NCI-H345 treated with DMSO at 0.1 percent for 48 hours (cell line): ENCODE measurements at regions not wholly inside any gene's neighbourhood (a gene's known extent, or its start where the extent isn't known, plus 50 kb on each side); places are given as distances from the start of the nearest gene placed in this dataset.

Experiments used
- DNase-seq: peaks from one replicate; lab custom pipeline; 2025; ENCODE audit not compliant: unreplicated experiment; lab: John Stamatoyannopoulos, UW

DNA sequence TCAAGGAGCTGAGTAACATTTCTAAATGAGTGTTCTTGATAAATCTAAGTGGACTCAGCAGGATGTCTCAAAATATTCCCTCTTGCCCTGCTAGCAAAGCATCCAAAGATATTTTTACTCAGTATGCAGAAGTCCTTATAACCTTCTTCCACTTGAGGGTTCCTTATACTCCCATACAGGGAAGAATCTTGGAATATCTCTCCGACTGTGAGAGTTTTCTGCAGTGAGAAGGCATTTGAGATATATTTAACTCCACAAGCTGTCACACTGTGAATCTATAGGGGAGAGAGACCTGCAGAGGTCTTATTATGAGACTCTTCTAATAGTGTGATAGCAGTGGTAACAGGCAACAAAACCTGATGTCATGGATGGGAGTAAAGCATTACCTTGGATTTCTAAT lies 1034.5 kb upstream of the PABPC4L start:
- DNase-seq = no peak

- DNase-seq = no peak
These were observed 1026.3 kb upstream of the PABPC4L start for GRCh38 chr4:135227842-135228241.

DNA sequence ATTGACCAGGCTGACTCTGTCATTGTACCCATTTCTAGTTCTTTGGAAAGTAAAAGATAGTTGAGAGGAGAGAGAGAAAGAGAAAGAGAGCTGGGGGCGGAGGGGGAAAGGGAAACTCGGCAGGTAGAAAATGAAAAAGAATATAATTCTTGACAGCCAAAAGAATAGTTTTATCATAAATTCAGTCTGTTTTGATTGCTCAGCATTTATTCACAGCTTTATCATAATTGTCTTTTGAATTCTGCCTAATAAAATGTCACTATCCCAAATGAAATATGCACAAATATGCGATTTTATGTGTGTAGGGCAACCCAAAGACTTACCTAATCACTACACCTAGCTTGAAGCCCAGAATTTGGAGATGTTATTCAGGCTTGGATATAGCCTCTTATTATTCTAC lies 1024.0 kb upstream of the PABPC4L start:
- no peak for DNase-seq

GRCh38 chr4:135210341-135210740 lies 1008.8 kb upstream of the PABPC4L start:
- no peak for DNase-seq

- DNase-seq = no peak
These were observed 1005.9 kb upstream of the PABPC4L start for GRCh38 chr4:135207531-135207930.

GRCh38 chr4:135204311-135204710 lies 1002.7 kb upstream of the PABPC4L start:
- DNase-seq = no peak

DNA sequence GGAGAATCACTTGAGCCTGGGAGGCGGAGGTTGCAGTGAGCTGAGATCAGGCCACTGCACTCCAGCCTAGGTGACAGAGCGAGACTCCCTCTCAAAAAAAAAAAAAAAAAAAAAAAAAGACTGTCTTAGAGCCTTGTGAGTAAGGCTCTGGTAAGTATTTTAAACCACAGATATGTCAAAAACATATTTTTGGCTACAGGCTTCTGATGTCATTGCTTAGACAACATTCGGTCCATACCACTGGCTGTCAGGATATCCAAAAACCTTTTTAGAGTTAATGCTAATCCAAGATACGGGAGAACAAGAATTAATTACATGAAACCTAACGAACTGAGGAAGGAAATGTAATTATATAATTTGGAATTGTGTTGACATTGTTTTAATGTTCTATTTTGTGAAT lies 999.5 kb upstream of the PABPC4L start:
- no peak for DNase-seq

GRCh38 chr4:135197641-135198040 lies 996.1 kb upstream of the PABPC4L start:
- DNase-seq = no peak

DNA sequence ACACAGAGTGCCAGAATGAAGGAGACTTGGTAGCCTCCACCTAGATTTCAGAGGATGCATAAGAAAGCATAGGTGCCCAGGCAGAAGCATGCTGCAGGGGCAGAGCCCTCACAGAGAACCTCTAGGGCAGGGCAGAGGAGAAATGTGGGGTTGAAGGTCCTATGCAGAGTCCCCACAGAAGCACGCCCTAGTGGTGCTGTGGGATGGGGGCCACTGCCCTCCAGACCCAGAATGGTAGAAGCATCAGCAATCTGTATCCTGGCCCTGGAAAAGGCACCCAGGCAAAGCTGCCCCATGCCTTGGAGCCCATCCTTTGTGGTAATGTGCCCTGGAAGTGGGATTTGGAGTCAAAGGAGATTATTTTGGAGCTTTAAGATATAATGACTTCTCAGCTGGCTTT lies 992.9 kb upstream of the PABPC4L start:
- DNase-seq = no peak

DNA sequence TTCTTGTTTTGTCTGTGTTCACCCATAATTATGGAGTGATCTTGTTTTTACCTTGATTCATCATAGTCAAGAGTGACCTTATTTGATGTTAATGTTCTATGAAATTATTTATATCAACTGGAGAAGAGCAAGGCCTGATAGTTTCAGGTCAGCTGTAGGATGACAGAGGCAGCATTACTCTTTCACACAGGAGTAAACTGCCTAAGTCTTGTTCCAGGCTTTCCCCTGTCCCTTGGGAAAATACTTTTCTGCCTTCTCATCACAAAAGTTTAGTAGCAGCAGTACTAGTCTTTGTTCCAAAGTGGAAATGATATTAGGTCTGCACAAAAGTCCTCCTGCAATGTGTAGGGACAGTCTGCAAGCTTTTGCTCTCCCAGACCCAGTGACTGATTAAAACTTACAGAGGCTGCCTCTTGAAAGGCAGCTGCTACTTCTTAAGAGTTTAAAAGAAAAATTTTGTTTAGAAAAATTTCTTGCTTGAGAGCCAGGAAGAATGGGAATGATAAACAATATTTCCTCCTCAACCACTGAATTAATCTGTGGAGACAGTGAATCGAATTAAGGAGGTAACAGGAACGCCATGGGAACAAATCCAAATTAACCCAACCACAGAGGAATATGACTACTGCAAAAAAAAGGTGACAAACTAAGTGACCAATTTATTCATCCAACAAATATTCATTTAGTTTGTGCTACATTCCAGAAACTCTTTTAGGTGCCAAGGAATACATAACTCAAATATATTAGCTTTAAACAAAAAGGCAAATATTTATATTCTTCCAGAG lies 991.4 kb upstream of the PABPC4L start:
- no peak for DNase-seq

GRCh38 chr4:135191596-135191995 lies 990.0 kb upstream of the PABPC4L start:
- no peak for DNase-seq

- DNase-seq = no peak
These were observed 984.4 kb upstream of the PABPC4L start for GRCh38 chr4:135186002-135186401.

DNA sequence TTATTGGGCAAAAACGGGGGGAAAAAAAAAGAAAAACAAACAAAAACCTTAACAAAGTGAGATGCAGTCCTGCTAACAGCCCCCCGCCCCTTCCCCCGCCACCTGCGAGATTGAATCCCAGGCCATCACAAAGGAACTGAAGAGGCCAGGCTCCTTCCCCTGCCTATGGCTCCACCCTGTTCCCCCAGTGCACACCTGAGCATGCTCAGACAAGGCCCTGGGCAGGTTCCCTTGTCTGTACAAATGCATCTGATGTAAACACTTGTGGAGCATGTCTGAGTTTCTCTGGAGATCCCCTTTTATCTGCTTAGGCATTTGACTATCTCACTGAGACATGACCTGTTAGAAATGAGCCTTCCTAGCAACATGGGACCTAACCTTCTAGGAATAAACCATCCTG lies 983.7 kb upstream of the PABPC4L start:
- DNase-seq = no peak

DNA sequence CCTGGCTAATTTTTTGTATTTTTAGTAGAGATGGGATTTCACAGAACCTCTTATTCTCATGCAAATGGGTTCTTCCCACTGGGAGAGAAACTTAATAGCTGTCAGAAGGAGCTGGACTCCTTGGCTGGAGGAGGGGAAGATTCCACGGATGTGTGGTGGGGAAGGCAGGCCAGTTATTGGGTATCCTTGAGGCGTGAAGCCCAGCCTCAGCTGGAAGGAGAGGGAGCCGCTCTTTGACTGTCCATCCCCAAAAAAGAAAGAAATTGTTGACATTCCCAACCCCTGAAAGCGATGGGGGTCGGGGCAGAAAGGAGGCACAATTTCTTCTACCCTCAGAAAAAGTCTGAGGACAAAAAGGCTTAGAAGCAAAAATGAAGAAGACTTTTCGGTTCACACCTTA lies 983.1 kb upstream of the PABPC4L start:
- DNase-seq = no peak

DNA sequence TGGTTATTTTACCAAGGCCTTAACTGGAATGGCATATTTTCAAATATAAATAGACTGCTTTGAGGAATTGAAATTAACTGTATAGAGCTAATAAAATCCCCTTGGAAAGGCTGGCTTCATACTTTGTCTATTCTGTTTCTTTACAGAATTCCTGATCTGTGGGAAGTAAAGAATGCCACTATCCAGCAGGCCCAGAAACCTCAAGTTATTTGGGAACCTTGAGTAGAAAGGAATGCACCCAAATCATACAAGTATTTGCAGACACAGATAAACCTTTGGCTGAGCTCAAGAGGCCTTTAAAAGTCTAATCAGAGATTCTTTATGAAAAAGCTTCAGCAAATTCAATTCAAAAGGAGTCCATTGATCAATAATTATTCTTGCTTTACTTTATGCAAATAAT lies 975.7 kb upstream of the PABPC4L start:
- no peak for DNase-seq

DNA sequence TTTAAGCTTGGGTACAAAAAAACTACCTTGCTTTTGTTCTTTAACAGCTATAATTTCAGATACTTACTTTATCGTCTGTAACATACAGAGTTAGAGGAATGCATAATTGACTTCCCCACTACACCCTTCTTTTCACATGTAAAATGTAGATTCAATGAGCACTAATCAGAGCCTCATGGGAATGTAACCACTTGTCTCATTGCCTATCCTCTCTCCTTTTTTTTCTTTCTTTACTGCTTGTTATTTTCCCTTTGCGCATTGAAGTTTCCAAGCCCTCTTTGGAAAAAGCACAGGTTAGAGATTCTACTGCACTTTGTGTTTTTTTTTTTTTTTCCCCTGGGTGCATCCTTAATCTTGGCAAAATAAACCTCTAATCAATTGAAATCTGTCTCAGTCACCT lies 965.1 kb upstream of the PABPC4L start:
- DNase-seq = no peak

DNA sequence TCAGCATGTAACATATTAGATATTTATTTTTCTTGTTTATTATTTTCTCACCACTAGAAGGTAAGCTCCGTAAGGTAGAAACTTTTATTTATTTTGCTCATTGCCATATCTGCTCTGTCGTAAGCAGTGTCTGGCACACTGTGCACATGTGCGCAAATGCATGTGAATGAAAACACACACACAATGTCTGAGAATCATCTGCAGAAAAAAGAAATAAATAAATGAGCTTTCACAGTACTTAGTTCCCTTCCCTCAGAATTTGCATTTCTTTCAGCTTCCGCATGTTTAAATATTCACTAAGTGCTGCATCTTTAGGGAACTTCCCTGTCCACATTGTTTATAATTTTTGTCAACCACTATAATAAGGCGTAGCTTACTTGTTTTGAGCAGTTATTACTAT lies 963.0 kb upstream of the PABPC4L start:
- DNase-seq = no peak

GRCh38 chr4:135144498-135144897 lies 942.9 kb upstream of the PABPC4L start:
- DNase-seq = no peak

DNA sequence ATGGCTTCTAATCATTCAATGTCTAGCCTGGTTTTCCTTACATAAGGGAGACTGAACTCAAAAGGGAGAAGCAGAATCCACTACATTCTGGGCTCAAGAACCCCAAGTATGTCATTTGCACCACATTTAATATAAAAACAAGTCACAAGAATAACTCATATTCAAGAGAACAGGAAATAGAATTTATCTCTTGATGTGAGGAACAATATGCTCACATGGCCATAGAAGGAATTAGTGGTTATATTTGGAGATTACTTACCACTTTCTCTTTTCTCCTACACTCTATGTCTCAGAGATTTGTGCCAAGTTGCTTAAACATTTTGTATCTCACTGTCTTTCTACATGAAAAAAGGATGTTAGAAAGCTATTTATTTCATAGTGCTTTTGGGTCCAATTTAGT lies 922.6 kb upstream of the PABPC4L start:
- DNase-seq = no peak

DNA sequence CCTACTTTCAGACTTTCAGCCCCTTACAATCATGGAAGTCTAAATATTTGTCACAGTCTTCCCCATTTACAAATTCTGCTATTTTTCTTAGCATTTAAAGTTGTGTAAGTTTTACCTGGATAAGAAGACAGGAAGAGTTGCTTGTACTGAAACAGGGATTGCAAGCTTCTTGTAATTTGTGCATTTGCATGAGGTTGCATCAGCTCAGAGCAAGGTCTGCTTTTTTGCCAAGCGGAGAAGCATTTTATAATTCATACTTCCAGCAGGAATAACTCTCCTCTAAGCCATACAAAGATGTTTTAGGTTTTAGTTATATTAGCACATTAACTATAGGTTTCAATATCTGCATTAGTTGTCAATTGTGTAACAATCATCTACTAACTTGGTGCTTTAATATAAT lies 922.0 kb upstream of the PABPC4L start:
- DNase-seq = no peak

GRCh38 chr4:135122457-135122856 lies 920.9 kb upstream of the PABPC4L start:
- no peak for DNase-seq

GRCh38 chr4:135120195-135120594 lies 918.6 kb upstream of the PABPC4L start:
- no peak for DNase-seq

DNA sequence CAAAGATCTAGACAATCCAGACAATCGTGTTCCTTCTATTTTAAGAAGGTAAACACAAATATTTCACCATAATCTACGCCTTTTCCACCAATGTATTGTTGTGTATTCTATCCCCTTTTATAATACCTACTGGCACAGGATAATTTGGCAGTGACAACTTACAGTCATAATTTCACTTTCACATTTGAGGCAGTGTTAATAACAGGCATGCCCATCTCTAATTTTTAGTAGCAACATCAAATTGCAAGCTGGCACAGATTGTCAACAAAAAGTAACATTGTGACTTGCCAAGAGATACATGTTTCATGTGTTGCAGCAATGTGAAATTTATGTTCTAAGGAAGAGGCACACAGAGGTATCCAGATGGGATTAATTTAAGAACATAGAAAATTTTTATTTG lies 912.5 kb upstream of the PABPC4L start:
- no peak for DNase-seq
